BLaER1 (cell line): ENCODE measurements at regions not wholly inside any gene's neighbourhood (a gene's known extent, or its start where the extent isn't known, plus 50 kb on each side); places are given as distances from the start of the nearest gene placed in this dataset.

ENCODE experiments used
- H3K27ac ChIP-seq: shearing (Covaris generic); formaldehyde crosslinking; 2 replicates; pipeline ENCODE4 v1.8.1; 2022
- H3K27me3 ChIP-seq: shearing (Covaris generic); formaldehyde crosslinking; 2 replicates; pipeline ENCODE4 v1.8.1; 2022
- H3K36me3 ChIP-seq: shearing (Covaris generic); formaldehyde crosslinking; 2 replicates; pipeline ENCODE4 v1.8.1; 2022
- H3K4me1 ChIP-seq: shearing (Covaris generic); formaldehyde crosslinking; 2 replicates; pipeline ENCODE4 v1.8.1; 2022
- H3K4me2 ChIP-seq: shearing (Covaris generic); formaldehyde crosslinking; 2 replicates; pipeline ENCODE4 v1.8.1; 2022
- H3K4me3 ChIP-seq: shearing (Covaris generic); formaldehyde crosslinking; 2 replicates; pipeline ENCODE4 v1.8.1; 2022
- H3K9ac ChIP-seq: shearing (Covaris generic); formaldehyde crosslinking; 2 replicates; pipeline ENCODE4 v1.8.1; 2022
- H3K9me3 ChIP-seq: shearing (Covaris generic); formaldehyde crosslinking; 2 replicates; pipeline ENCODE4 v1.8.1; 2022
- H4K20me1 ChIP-seq: shearing (Covaris generic); formaldehyde crosslinking; 2 replicates; pipeline ENCODE4 v1.8.1; 2022
- Cebpa-rat ChIP-seq: shearing (Covaris generic); IDR thresholded peaks from 2 replicates; pipeline ENCODE4 v1.8.1; 2022

DNA sequence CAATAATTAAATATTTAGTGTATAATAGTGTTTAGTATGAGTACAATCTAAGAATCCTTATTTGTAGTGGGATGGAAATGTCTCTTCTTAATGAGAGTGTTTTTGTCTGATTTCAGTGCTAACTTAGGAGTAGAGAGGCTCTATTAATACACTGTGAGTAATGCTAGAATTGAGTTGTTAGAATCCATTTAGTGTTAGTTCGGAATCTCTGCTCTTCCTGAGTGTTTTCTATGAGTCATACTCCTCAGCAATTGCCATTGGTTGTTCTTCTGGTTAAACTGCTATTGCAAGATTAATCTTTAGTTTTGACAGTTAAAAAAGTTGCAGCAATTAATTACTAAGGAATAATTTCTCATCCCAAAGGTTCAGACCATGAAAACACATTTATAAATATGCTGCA lies 828.6 kb upstream of the POU3F3 start:
- no peaks in the 10 kb centered on the region for H3K9me3 ChIP-seq
- H3K9ac ChIP-seq: no peak overlapping the region
- H3K27me3 ChIP-seq: no peaks in the 10 kb centered on the region
- no peaks in the 10 kb centered on the region for H3K4me1 ChIP-seq
- no peak overlapping the region for H3K27ac ChIP-seq
- no peaks in the 10 kb centered on the region for H3K36me3 ChIP-seq
- H3K4me2 ChIP-seq: no peak overlapping the region
- H4K20me1 ChIP-seq: no peaks in the 10 kb centered on the region
- TF ChIP-seq Cebpa-rat: no peak
- H3K4me3 ChIP-seq: no peak overlapping the region

DNA sequence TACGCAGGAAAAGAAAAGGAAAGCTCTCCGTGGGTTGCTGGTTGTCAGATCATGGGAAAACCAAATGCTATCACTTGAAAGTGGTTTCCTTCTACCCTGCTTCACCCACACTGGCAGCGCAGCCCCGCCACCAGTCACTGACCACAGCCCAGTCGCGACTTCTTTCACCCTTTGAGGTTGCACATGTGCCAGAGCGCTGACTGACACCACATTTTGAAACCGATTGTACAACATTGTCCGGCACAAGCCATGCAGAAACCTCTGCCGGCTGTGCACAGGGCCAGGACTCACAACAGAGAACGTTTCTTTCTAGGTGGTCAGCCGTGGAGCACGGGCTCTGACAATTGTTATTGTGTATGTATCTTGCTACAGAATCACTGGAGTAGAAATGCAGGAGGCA lies 827.2 kb upstream of the POU3F3 start:
- no peaks in the 10 kb centered on the region for H3K27me3 ChIP-seq

DNA sequence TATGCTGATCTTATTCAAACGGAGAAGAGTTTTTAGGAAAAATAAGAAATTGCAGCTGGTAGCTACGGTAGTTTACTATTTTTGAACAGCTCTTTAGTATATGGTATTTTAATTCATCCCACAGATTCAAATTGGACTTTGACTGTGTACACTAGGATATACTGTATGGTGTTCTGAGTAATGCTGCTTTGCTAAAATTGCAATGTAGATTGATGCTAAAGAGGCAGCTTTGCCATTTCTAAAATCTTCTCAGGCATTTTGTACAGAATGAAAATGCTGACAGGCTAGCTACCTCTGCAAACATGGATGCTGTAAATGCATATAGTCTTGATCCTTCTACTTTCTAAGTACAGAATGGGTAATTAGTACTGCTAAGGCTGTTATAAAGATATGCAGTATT lies 826.6 kb upstream of the POU3F3 start:
- no peak overlapping the region for H3K4me3 ChIP-seq
- no peak overlapping the region for H3K27ac ChIP-seq
- H3K4me2 ChIP-seq: no peak overlapping the region
- H4K20me1 ChIP-seq: no peaks in the 10 kb centered on the region
- H3K9me3 ChIP-seq: no peaks in the 10 kb centered on the region
- H3K4me1 ChIP-seq: no peaks in the 10 kb centered on the region
- no peak for TF ChIP-seq Cebpa-rat
- no peaks in the 10 kb centered on the region for H3K27me3 ChIP-seq
- no peak overlapping the region for H3K9ac ChIP-seq
- no peaks in the 10 kb centered on the region for H3K36me3 ChIP-seq

More for the DNA sequence above, 827.2 kb upstream of the POU3F3 start:
- no peaks in the 10 kb centered on the region for H3K36me3 ChIP-seq
- no peaks in the 10 kb centered on the region for H4K20me1 ChIP-seq
- no peak overlapping the region for H3K27ac ChIP-seq
- H3K9ac ChIP-seq: no peak overlapping the region
- H3K4me1 ChIP-seq: no peaks in the 10 kb centered on the region
- TF ChIP-seq Cebpa-rat: no peak
- no peak overlapping the region for H3K4me3 ChIP-seq
- H3K4me2 ChIP-seq: no peak overlapping the region
- H3K9me3 ChIP-seq: no peaks in the 10 kb centered on the region

DNA sequence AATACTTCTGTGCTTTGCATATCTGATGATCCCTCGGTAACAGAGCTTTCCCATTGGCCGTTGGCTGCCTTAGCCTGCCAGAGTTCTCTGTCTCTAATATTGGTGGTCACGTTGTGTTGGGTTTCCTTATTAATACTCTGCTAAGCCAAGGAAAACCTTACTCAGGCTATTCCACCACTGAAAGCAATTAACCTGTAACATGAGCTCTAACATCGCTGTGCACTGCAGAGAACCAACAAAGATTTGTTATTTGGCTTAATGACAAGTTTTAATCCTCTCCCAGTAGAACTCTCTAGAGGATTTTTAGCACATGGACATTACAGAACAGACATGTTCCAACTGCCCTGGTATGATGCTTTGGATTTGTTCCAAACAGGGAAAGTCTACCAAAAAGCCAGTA lies 825.9 kb upstream of the POU3F3 start:
- Histone ChIP-seq H3K36me3 (no peaks in the 10 kb centered on the region), H3K4me2 (no peak overlapping the region), H4K20me1 (no peaks in the 10 kb centered on the region), H3K27ac (no peak overlapping the region), H3K4me1 (no peaks in the 10 kb centered on the region), H3K9ac (no peak overlapping the region), H3K4me3 (no peak overlapping the region), H3K9me3 (no peaks in the 10 kb centered on the region), H3K27me3 (no peaks in the 10 kb centered on the region)
- no peak for TF ChIP-seq Cebpa-rat

DNA sequence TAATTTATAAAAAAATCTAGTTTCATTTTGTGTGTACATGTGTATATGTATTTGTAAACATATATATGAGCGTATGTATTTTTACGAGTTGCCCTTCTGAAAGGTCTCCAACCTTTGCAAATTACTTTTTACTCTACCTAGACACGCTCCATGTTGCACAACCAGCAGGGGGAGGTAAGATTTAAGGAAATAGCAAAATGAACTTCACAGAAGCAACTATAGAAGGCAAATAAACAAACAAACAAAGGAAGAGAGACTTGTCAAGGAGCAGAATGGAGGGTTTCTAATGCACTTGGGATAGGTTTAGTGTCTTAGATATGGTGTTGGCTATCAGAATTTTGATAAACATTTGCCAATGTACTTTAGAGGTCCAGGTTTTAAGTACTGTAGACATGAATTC lies 820.5 kb upstream of the POU3F3 start:
- no peak for TF ChIP-seq Cebpa-rat
- Histone ChIP-seq H3K36me3 (no peaks in the 10 kb centered on the region), H3K9me3 (no peaks in the 10 kb centered on the region), H3K27ac (no peak overlapping the region), H3K4me3 (no peak overlapping the region), H3K4me2 (no peak overlapping the region), H3K4me1 (no peaks in the 10 kb centered on the region), H3K27me3 (no peaks in the 10 kb centered on the region), H4K20me1 (no peaks in the 10 kb centered on the region), H3K9ac (no peak overlapping the region)

DNA sequence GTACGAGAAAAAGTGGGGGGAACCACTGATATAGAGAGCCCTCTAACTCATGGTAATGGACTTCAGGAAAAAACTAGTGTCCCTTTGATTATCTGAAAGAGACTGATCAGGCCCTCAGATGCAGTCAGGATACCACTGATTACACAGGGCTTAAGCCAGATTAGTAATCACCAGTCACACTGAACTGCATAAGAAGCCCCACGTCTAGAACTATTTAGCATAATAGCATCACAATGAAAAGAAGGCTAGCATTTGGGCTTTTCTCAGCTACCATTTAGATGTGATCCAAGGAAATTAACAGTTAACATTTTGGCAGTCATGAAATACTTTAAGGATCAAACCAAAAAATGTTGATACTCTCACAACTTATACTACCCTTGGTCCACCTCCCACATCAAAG lies 813.1 kb upstream of the POU3F3 start:
- Histone ChIP-seq H3K36me3 (no peaks in the 10 kb centered on the region), H3K9ac (no peak overlapping the region), H3K4me1 (no peaks in the 10 kb centered on the region), H4K20me1 (no peaks in the 10 kb centered on the region), H3K4me3 (no peak overlapping the region), H3K9me3 (no peaks in the 10 kb centered on the region), H3K27me3 (no peaks in the 10 kb centered on the region), H3K4me2 (no peak overlapping the region), H3K27ac (no peak overlapping the region)
- TF ChIP-seq Cebpa-rat: no peak

DNA sequence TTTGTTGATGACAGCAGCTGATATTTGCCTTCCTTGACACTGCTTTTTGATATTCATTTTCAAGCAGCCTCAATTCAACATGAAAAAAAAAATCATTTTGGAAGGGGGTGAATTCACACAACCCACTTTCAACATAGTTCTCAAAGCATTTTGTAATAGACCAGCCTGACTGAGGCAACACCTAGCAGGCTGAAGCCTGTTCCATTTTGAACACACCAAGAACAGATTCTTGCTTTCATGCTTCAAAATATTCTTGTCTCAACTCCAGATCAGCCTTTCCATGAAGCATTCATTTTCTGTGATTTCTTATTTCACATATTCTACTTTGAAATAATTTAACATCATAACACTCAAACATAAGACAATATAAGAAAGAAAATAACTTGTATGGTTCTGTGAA lies 812.6 kb upstream of the POU3F3 start:
- TF ChIP-seq Cebpa-rat: no peak
- Histone ChIP-seq H3K4me3 (no peak overlapping the region), H3K4me1 (no peaks in the 10 kb centered on the region), H4K20me1 (no peaks in the 10 kb centered on the region), H3K27me3 (no peaks in the 10 kb centered on the region), H3K9ac (no peak overlapping the region), H3K36me3 (no peaks in the 10 kb centered on the region), H3K4me2 (no peak overlapping the region), H3K27ac (no peak overlapping the region), H3K9me3 (no peaks in the 10 kb centered on the region)

DNA sequence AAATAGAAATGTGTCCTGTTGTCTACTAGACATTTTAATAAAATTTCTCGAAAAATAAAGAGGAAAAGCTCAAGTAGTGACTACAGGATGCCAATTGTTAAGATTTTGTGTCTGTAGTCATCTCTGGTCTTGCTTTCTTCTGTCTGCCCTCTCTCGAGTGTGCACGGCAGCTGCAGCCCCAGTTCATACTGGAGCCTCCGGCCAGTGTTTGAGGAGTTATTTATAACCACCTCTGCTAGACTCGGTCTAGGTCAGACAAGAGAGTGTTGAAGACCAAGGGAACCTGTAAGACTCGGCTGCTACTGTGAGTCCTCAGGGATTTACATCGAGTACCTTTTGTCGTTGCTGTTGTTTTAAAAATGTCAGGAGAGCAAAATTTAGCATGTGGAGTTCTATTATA lies 810.1 kb upstream of the POU3F3 start:
- Histone ChIP-seq H3K9ac (no peak overlapping the region), H3K4me3 (no peak overlapping the region), H3K27me3 (no peaks in the 10 kb centered on the region), H3K36me3 (no peaks in the 10 kb centered on the region), H4K20me1 (no peaks in the 10 kb centered on the region), H3K4me1 (no peaks in the 10 kb centered on the region), H3K4me2 (no peak overlapping the region), H3K27ac (no peak overlapping the region), H3K9me3 (no peaks in the 10 kb centered on the region)
- TF ChIP-seq Cebpa-rat: no peak

DNA sequence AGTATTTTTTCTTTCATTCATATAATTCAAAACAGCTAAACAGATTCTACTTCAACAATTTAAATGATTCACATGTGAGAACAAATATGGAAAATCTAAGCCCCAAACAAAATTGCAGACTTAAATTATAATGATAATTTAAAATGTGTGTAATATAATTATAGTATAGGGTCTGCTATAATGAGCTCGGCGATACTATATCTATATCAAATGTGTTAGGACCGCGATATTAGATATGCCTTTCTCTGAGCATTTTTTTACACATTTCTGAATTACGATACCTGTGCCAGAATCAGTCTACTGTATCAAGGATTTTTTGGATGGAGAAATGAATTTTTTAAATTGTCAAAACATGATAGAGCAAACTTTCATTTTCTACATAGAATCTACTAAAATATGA lies 808.8 kb upstream of the POU3F3 start:
- no peak overlapping the region for H3K4me2 ChIP-seq
- no peak overlapping the region for H3K4me3 ChIP-seq
- H3K4me1 ChIP-seq: no peaks in the 10 kb centered on the region
- H3K27me3 ChIP-seq: no peaks in the 10 kb centered on the region
- no peaks in the 10 kb centered on the region for H3K9me3 ChIP-seq
- no peaks in the 10 kb centered on the region for H3K36me3 ChIP-seq
- H3K27ac ChIP-seq: no peak overlapping the region
- H3K9ac ChIP-seq: no peak overlapping the region
- no peak for TF ChIP-seq Cebpa-rat
- no peaks in the 10 kb centered on the region for H4K20me1 ChIP-seq

DNA sequence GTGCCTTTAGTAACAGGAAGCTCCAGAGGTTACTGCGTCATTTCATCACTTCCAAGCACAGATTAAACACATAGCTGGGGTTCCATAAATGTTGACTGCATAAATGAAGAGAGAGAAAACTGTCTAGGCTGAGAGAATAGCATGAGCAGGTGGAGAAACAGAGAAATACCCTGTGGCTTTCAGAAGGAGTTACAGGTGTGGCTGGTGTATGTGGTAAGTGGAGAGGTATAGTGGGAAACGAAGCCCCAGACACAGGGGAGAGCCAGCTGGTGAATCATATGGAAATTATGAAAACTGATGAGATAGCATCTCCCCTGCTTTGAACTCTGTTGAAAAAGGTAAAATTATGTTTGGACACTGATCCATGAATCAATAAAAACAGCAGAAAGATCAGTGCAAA lies 807.4 kb upstream of the POU3F3 start:
- no peak overlapping the region for H3K27ac ChIP-seq
- no peaks in the 10 kb centered on the region for H3K9me3 ChIP-seq
- H3K36me3 ChIP-seq: no peaks in the 10 kb centered on the region
- no peak overlapping the region for H3K4me2 ChIP-seq
- TF ChIP-seq Cebpa-rat: no peak
- H3K9ac ChIP-seq: no peak overlapping the region
- no peak overlapping the region for H3K4me3 ChIP-seq
- H4K20me1 ChIP-seq: no peaks in the 10 kb centered on the region
- no peaks in the 10 kb centered on the region for H3K27me3 ChIP-seq
- H3K4me1 ChIP-seq: no peaks in the 10 kb centered on the region

DNA sequence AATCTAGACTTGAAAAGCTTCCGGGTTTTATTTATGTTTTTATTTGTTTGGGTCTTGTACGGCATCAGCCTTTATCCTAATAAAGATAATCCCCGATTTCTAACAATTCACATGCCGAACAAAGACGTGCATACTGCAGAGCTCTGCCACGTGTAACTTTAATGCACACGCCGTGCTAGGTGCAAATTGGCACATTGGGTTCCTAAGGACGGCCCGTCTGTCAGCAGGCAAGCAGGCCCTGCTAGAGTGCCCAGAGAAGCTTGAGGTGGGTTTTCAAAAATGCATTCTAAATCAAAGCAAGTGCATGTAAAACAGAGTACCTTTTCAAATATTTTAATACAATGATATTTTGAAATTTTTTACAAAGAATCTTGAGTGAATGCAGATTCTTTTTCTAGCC lies 806.4 kb upstream of the POU3F3 start:
- no peaks in the 10 kb centered on the region for H3K9me3 ChIP-seq
- H3K27me3 ChIP-seq: no peaks in the 10 kb centered on the region
- H3K36me3 ChIP-seq: no peaks in the 10 kb centered on the region
- H3K4me2 ChIP-seq: no peak overlapping the region
- no peak overlapping the region for H3K9ac ChIP-seq
- no peak overlapping the region for H3K4me3 ChIP-seq
- no peaks in the 10 kb centered on the region for H4K20me1 ChIP-seq
- H3K4me1 ChIP-seq: no peaks in the 10 kb centered on the region
- TF ChIP-seq Cebpa-rat: no peak
- H3K27ac ChIP-seq: no peak overlapping the region
